HUDEP-2 (cell line): ENCODE measurements at regions not wholly inside any gene's neighbourhood (a gene's known extent, or its start where the extent isn't known, plus 50 kb on each side); places are given as distances from the start of the nearest gene placed in this dataset.
A peak's percentile ranks its signal among the peaks of the same experiment; 100 is the strongest.
"Not testable (repeated sequence)": the region's sequence is repeated elsewhere in the genome, so short reads cannot be mapped to it uniquely, and the experiment has no call there.

Source experiments
- DNase-seq, 76 experiments: peaks; one replicate each; lab custom pipeline; 2025; ENCODE audit not compliant: unreplicated experiment in 76 of 76; lab: John Stamatoyannopoulos, UW

DNA sequence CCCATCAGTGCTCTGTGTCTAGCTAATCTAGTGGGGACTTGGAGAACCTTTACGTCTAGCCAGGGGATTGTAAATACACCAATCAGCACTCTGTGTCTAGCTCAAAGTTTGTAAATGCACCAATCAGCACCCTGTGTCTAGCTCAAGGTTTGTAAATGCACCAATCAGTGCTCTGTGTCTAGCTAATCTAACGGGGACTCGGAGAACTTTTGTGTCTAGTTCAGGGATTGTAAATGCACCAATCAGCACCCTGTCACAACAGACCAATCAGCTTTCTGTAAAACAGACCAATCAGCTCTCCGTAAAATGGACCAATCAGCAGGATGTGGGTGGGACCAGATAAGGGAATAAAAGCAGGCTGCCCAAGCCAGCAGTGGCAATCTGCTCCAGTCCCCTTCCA, 268.3 kb upstream of the MKLN1 start:
- DNase-seq: not testable (repeated sequence)

- no peak for DNase-seq
Observed at GRCh38 chr7:131061158-131061557, 266.5 kb upstream of the MKLN1 start.

DNA sequence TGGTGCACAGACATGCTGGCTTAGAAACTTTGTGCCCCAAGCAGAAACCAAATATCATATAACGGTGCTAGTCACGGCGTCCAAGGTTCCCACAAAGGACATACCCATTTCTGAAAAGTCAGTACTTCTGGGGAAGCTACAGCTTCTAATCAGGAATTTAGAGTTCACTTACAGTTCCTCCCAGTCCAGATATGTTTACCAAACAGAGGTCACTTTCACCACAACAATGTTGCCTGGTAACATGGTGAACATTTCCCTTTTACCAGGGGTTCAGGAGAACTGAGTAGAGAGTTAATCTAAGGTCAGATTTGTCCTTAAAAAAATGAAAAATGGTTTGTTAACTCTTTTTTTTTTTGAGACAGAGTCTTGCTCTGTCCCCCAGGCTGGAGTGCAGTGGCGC, 265.9 kb upstream of the MKLN1 start:
- DNase-seq: no peak

DNA sequence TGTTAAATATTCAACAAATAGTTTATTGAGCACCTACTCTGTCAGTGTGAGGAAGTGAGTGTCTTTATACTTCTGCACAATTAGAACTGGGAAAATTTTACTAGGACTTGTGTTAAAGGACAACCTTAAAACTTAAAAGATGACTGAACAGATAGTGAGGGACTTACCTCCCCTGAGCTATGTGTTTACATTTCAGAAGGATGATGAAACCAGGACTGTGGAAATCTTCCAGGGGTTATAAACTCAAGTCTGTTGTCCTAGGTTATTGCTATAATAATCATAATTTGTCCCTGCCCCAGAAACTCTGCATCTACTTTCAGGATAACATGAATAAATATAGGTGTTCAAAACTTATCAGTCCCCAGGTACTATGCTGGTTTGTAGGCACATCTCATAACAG, 261.0 kb upstream of the MKLN1 start:
- DNase-seq: no peak

DNA sequence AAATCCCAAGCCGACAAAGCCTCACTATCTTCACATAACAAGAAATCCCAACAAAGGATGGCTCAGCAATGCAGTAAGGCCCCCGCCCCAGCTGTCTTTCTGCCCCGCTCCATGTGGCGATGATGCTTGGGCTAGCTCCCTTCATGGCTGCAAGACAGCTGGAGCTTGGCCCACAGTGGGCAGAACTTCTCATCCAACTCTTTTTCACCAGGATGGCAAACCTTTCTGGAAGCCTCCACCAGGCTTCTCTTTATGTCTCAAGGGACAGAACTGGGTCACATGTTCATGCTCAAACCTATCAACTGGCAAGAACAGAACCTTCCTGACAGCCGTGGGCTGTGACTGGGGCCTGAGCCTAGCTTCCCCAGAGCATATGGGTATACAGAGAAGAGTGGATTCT, 260.5 kb upstream of the MKLN1 start:
- DNase-seq: no peak

- no peak for DNase-seq
Observed at GRCh38 chr7:131068604-131069021, 259.1 kb upstream of the MKLN1 start.

- DNase-seq: peak in 20 of 76 experiments; percentile 3 to 71 (median 26)
Observed at GRCh38 chr7:131071786-131072504, 255.7 kb upstream of the MKLN1 start.

- DNase-seq: no peak
Observed at GRCh38 chr7:131072505-131073091, 255.1 kb upstream of the MKLN1 start.

- no peak for DNase-seq
Observed at GRCh38 chr7:131074043-131074442, 253.6 kb upstream of the MKLN1 start.

- DNase-seq: no peak
Observed at GRCh38 chr7:131074585-131074984, 253.1 kb upstream of the MKLN1 start.

DNA sequence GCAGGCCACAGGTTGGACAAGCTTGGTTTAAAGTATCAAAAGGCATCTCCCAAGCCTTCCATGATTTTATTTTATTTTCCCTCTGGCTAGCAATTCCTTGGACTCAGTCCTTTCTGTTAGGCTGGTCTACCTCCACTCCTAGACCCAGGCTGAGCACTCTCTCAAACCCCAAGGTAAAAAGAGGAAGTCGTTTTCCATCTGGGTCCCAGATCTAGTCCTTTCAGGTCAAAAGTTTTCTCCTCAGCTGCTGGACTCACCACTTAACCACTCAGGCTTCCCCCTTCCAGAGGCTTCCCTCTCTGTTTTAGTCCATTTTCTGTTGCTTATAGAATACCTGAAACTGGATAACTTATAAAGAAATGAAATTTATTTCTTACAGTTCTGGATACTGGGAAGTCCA, 252.3 kb upstream of the MKLN1 start:
- no peak for DNase-seq

DNA sequence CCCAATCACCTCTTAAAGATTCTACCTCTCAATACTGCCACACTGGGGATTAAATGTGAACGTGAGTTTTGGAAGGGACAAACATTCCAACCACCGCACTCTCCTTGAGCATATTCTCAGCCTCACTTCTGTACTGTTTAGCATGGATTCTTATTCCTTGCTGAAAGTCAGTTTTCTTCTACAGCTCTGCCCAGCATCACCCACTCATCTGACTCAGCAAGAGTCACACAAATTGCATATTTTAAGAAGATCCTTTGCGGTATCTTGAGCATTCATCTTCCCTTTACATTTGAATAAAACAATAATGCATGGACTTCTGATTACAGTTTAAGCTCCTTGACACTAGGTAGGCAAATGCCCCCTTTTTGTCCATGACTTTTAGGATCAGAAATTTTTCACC, 251.6 kb upstream of the MKLN1 start:
- DNase-seq: no peak

- DNase-seq: no peak
Observed at GRCh38 chr7:131076711-131077181, 250.9 kb upstream of the MKLN1 start.

DNA sequence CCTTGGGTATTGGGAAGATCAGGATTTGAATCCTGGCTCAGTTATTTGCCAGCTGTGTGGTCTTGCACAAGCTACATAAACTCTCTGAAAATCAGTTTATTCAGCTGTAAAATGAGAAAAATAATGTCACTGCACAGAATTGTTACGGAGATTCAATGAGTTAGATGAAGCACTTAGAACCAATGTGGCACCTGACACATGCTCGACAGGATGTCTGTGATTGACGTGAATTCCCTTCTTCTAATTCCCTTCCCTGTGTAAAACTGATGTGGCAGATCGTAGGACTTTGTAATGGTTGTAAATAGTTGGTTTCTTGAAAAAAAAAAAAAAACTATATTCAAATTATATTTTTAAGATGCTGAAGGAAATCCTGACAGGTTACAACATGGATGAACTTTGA, 249.9 kb upstream of the MKLN1 start:
- DNase-seq: no peak

DNA sequence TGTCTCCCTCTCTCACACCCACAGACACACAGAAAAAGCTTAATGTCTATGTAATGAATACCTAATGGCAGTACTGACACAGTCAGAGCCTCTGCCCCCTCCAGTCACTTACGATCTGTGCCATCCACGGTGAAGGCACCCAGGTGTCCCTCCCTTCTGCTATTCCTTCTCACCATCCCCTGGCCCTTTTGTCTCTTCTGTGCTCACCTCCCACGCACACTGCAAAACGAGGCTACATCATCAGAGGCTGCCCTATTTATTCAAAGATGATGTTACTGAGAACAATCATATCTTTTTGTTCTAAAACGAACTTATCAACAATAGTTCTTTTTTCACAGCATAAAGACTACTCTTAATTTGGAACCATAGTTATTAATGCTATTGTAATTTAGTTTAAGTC, 246.9 kb upstream of the MKLN1 start:
- DNase-seq: no peak

- DNase-seq: no peak
Observed at GRCh38 chr7:131081308-131081707, 246.4 kb upstream of the MKLN1 start.

- DNase-seq: no peak
Observed at GRCh38 chr7:131083781-131084180, 243.9 kb upstream of the MKLN1 start.

DNA sequence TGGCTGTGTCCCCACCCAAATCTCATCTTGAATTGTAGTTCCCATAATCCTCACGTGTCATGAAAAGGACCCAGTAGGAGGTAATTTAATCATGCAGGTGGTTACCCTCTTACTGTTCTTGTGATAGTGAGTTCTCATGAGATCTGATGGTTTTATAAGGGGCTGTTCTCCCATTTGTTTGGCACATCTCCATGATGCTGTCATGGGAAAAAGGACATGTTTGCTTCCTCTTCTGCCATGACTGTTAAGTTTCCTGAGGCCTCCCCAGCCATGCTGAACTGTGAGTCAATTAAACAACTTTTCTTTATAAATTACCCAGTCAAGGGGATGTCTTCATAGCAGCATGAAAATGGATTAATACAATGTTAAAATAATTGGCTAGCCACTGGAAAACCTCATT, 243.3 kb upstream of the MKLN1 start:
- DNase-seq: not testable (repeated sequence)

DNA sequence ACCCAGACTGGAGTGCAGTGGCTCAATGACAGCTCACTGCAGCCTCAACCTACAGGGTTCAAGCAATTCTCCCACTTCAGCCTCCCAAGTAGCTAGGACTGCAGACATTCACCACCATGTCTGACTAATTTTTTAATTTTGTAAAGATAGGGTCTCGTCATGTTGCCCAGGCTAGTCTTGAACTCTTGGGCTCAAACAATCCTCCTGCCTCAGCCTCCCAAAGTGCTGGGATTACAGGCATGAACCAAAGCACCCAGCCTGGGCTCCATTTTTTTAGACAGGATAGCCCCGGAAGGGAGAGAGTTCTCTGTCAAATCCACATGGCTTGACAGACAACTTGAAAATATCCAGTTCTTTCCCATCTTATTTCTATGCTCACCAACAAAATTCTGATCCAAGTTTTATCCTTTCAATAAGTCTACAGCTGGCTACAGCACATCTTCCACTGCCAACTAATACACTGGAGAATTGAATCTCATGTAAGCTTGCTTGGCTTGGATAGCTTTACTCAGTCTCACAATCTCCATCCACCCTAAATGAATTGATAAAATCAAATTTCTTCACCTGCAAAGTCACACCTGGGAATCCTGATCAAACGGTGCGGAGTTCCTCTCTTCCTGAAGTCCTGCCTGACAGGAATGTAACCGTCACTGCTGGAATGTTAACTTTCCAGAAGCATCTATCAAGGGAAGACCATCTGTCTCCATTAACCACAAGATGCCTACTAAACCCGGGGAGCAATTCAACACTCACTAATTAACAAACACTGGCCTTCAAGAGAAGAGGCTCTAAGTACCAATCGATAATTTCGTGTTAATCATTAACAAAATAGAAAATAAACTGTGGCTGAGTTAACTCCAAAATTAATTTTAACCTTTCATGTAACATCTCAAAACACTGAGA, 239.7 kb upstream of the MKLN1 start:
- DNase-seq: no peak

DNA sequence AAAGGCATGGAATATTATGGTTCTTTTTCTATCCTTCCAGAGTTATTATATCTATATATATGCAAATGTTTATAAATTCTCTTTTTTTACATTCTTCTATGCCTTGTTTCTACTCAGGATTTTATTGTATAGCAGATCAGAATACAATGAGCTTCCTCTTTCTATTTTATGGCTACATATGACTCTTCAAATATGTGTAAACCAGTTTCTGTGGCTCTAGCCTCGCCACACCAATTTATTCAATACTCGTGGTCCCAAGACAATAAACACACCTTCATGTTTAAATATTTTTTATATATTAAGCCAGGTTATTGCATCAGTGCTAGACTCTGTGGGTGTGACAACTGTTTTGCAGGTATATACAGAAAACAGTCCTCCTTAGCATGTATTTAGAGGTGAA, 237.5 kb upstream of the MKLN1 start:
- DNase-seq: no peak

DNA sequence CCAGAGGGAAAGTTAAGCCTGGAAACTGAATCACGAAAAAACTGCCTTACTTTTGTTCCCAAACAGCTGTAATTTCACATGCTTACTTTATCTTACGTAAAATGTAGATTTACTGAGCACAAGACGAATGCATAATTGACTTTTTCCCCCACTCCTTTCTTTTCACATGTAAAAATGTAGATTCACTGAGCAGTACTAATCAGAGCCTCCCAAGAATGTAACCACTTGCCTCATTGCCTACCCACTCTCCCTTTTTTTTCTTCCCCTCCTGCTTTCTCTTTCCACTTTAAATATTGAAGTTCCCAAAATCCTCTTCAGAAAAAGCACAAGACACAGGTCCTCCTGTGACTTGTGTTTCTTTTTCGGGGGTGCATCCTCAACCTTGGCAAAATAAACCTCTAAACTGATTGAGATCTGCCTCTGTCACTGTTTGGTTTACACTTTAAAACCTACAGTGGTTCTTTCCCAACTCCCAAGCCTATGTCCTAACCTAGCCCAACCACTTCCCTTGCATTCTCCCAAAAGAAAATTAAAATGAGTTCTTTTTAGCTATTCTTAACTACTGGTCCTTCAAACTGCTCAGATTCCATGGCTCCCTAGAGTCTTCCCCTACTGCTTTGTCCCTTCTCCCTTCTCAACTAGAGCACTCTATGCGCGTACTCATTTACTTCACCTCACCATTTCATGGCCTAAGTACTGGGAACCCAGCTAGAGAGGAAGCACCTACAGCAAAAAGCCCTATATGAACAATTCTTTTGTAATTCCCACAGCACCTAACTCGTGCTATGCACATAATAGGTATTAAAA, 236.6 kb upstream of the MKLN1 start:
- DNase-seq: no peak
